GM12872 (cell line): ENCODE measurements at regions not wholly inside any gene's neighbourhood (a gene's known extent, or its start where the extent isn't known, plus 50 kb on each side); places are given as distances from the start of the nearest gene placed in this dataset.

Source experiments
- CTCF ChIP-seq: IDR thresholded peaks from 3 replicates; pipeline ENCODE4 v1.5.1; 2011; ENCODE audit warnings: low read depth, mild to moderate bottlenecking, low read length, moderate library complexity; ENCODE audit not compliant: insufficient read depth

- TF ChIP-seq CTCF: no peak
Measured at GRCh38 chr5:56633950-56634349, 181.4 kb upstream of the MAP3K1 start.

GRCh38 chr5:56632939-56633338 is 182.4 kb upstream of the MAP3K1 start:
- TF ChIP-seq CTCF: no peak

- TF ChIP-seq CTCF: no peak
Measured at GRCh38 chr5:56632199-56632598, 183.2 kb upstream of the MAP3K1 start.

- no peak for TF ChIP-seq CTCF
Measured at GRCh38 chr5:56631719-56632118, 183.6 kb upstream of the MAP3K1 start.

GRCh38 chr5:56625541-56625940 is 189.8 kb upstream of the MAP3K1 start:
- TF ChIP-seq CTCF: no peak

GRCh38 chr5:56624751-56625150 is 190.6 kb upstream of the MAP3K1 start:
- no peak for TF ChIP-seq CTCF

- TF ChIP-seq CTCF: no peak
Measured at GRCh38 chr5:56622141-56622540, 193.2 kb upstream of the MAP3K1 start.

GRCh38 chr5:56620903-56621677 is 194.3 kb upstream of the MAP3K1 start:
- TF ChIP-seq CTCF: no peak
